ENCODE measurements at regions not wholly inside any gene's neighbourhood (a gene's known extent, or its start where the extent isn't known, plus 50 kb on each side); places are given as distances from the start of the nearest gene placed in this dataset.
"Not testable (repeated sequence)": the region's sequence is repeated elsewhere in the genome, so short reads cannot be mapped to it uniquely, and the experiment has no call there.

- no peak for DNase-seq (ENCODE audit: low spot score)
Measured at GRCh38 chr6:6091608-6092002, 84.9 kb upstream of the NRN1 start.

- no peak for DNase-seq (ENCODE audit: low spot score)
Measured at GRCh38 chr6:6090861-6091607, 84.3 kb upstream of the NRN1 start.

GRCh38 chr6:6085928-6086668, 79.4 kb upstream of the NRN1 start:
- peak; percentile 4 for DNase-seq (ENCODE audit: low spot score)

GRCh38 chr6:6080975-6081374, 74.2 kb upstream of the NRN1 start:
- no peak for DNase-seq (ENCODE audit: low spot score)

- DNase-seq (ENCODE audit: low spot score) = no peak
Measured at GRCh38 chr6:6074190-6074589, 67.5 kb upstream of the NRN1 start.

GRCh38 chr6:6068157-6068556, 61.4 kb upstream of the NRN1 start:
- DNase-seq (ENCODE audit: low spot score) = not testable (repeated sequence)

- no peak for DNase-seq (ENCODE audit: low spot score)
Measured at GRCh38 chr6:6058054-6058444, 51.3 kb upstream of the NRN1 start.

GRCh38 chr6:6057442-6058053, 50.8 kb upstream of the NRN1 start:
- peak; percentile 16 for DNase-seq (ENCODE audit: low spot score)

Measured in globus pallidus (tissue), 1 donor.